Sigmoid colon (tissue), 6 donors: ENCODE measurements at regions not wholly inside any gene's neighbourhood (a gene's known extent, or its start where the extent isn't known, plus 50 kb on each side); places are given as distances from the start of the nearest gene placed in this dataset.

Source experiments
- DNase-seq: peaks from one replicate; pipeline ENCODE4 v3.0.0-alpha.2; 2019
- H3K27ac ChIP-seq, 4 donors: fragments of 200-600 bp; sonication (generic); one replicate each; pipeline ENCODE4 v1.5.1; 2016 to 2019; ENCODE audit warnings: mild to moderate bottlenecking in 1 of 4
- H3K27me3 ChIP-seq, 3 donors: fragments of 200-600 bp; sonication (generic); one replicate each; pipeline ENCODE4 v1.5.1; 2019; ENCODE audit warnings: mild to moderate bottlenecking in 1 of 3
- H3K36me3 ChIP-seq, 4 donors: fragments of 200-600 bp; sonication (generic); one replicate each; pipeline ENCODE4 v1.5.1; 2016 to 2019
- H3K4me1 ChIP-seq, 4 donors: fragments of 200-600 bp; sonication (generic); one replicate each; pipeline ENCODE4 v1.5.1; 2017 to 2019
- H3K4me3 ChIP-seq, 4 donors: fragments of 200-600 bp; sonication (generic); one replicate each; pipeline ENCODE4 v1.5.1; 2017 to 2019; ENCODE audit warnings: mild to moderate bottlenecking in 2 of 4, moderate library complexity in 1 of 4
- H3K9me3 ChIP-seq, 4 donors: fragments of 200-600 bp in 3 of 4; sonication (generic) in 3 of 4; one replicate each; pipeline versions ENCODE4 v1.5.1 to v1.6.1; 2013 to 2019
- EP300 ChIP-seq, 4 donors: sonication (generic); formaldehyde crosslinking; IDR thresholded peaks; one replicate each; pipeline ENCODE4 v1.6.1; 2017; ENCODE audit warnings: antibody characterized with exemption in 4 of 4
- POLR2A ChIP-seq, 2 donors: fragments of 450-650 bp; IDR thresholded peaks; one replicate each; pipeline ENCODE4 v1.6.1; 2016; ENCODE audit warnings: antibody characterized with exemption in 2 of 2, mild to moderate bottlenecking in 2 of 2, moderate library complexity in 2 of 2
- POLR2AphosphoS5 ChIP-seq, 4 donors: sonication (generic); formaldehyde crosslinking; IDR thresholded peaks; one replicate each; pipeline ENCODE4 v1.6.1; 2017; ENCODE audit warnings: antibody characterized with exemption in 4 of 4
- WGBS, 2 donors: extraction: QIAGEN DNeasy Blood & Tissue Kit; methylation state at CpG; one replicate each; pipeline ENCODE4 v1.1.7; 2013; 5-methylcytosine and 5-hydroxymethylcytosine counted together
- intact Hi-C: fragments of 100-400 bp; cut with DNase I; formaldehyde crosslinking; loops from one replicate; pipeline ENCODE4 v1.15.1; 2023
- TF ChIP-seq, protein P1 (sequence below), 4 experiments: fragments of 450-650 bp in 3 of 4; fragments of 200-600 bp in 1 of 4; IDR thresholded peaks; one replicate each; pipeline ENCODE4 v1.5.1; 2016 to 2019; ENCODE audit warnings: antibody characterized with exemption in 4 of 4, mild to moderate bottlenecking in 3 of 4, moderate library complexity in 2 of 4
- donor health status: healthy with polysubstance abuse.
- donor health status: healthy.

DNA sequence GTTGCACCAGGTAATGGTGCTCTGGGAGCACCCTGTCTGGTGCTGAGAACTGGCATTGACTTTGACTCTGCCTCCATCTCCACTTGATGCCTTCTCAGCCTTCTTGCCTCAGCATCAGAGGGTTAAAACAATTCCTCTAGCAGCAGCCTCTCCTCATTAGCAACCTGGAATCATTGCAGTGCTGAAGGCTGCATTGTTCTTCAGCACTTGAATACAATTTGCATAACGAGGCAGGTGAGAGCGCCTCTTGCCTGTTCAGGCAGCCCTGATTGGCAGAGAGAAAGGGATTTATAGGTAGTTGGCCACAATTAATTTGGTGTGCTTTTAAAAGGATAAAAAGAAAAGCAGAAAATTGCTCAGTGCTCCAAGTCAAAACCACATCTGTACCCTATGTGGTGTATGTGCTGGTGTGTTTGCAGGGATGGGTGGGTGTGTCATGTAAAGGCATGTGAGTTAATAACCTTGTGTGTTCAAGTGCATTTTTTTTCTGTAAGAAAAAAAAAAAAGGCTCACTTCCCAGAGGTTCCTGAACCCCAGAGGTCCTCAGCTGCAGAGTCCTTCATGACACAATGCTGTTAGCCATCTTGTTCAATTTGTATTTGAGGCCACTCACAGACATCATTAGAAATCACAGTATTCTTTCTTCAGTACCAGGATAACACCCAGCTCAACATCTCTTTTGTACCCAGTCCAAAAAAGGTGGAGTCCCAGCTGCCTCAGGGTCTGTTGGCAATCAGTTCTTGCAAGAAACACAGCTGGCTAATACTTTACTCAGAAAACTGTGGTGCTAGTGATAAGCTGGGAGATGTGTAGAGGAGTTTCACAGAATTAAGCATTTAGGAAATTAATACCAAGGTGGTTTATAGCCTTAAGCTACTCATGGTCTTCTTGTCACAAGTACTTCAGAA lies 385.6 kb downstream of the GRIN2B start:
- Histone ChIP-seq H3K36me3 (no peaks in the 10 kb centered on the region), H3K27ac (no peak overlapping the region), H3K9me3 (no peaks in the 10 kb centered on the region), H3K4me3 (no peak overlapping the region), H3K4me1 (no peaks in the 10 kb centered on the region), H3K27me3 (no peaks in the 10 kb centered on the region)
- intact Hi-C loops = no loop called here
- WGBS, 2 donors = 89 to 92% methylated on average over 2 of the region's 2 CpGs
- TF ChIP-seq, protein P1, sequence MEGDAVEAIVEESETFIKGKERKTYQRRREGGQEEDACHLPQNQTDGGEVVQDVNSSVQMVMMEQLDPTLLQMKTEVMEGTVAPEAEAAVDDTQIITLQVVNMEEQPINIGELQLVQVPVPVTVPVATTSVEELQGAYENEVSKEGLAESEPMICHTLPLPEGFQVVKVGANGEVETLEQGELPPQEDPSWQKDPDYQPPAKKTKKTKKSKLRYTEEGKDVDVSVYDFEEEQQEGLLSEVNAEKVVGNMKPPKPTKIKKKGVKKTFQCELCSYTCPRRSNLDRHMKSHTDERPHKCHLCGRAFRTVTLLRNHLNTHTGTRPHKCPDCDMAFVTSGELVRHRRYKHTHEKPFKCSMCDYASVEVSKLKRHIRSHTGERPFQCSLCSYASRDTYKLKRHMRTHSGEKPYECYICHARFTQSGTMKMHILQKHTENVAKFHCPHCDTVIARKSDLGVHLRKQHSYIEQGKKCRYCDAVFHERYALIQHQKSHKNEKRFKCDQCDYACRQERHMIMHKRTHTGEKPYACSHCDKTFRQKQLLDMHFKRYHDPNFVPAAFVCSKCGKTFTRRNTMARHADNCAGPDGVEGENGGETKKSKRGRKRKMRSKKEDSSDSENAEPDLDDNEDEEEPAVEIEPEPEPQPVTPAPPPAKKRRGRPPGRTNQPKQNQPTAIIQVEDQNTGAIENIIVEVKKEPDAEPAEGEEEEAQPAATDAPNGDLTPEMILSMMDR (IDR thresholded peaks at IDR 0.05) = no peak
- TF ChIP-seq POLR2AphosphoS5 (IDR thresholded peaks at IDR 0.05) (no peak), EP300 (IDR thresholded peaks at IDR 0.05) (no peak), POLR2A (IDR thresholded peaks at IDR 0.05) (no peak)
- DNase-seq = no peak

DNA sequence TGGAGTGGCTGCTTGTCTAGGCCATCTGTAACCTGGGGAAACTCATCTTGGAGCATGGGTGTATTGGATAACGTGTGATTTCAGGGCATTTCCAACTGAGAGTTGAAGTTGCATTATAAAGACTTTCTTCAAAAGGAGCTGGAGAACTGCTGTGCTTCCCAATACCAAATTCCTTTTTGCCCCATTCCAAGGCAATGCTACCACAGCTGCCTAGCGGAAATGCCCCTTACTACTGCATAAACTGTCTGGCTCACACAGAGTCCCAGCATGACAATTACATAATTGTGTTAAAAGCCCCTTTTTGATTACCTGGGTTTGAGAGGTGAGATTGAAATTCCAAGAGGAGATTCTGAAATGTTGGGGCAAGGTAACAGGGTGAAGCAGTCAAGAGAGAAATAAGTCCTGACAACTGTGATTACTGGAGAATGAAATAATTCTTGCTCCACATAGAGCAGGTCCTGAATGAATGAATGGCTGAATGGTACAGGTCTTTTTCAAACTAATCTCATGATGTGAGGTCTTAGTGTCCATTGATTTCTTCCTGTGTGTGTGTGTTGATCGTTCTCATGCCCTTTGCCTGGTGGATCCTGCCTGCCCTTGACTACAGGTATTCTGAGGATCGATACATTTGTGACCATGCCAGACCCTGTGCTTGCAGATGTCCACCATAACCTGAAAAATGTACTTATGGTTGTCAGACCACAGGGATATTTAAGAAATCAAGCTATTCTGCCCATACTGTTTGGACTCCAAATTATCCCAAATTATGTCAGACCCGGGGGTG lies 386.5 kb downstream of the GRIN2B start:
- Histone ChIP-seq H3K36me3 (no peaks in the 10 kb centered on the region), H3K4me1 (no peaks in the 10 kb centered on the region), H3K4me3 (no peak overlapping the region), H3K9me3 (no peaks in the 10 kb centered on the region), H3K27ac (no peak overlapping the region), H3K27me3 (no peaks in the 10 kb centered on the region)
- DNase-seq = no peak
- 89 to 91% methylated on average over 5 of the region's 5 CpGs for WGBS, 2 donors
- intact Hi-C loops = no loop called here
- no peak for TF ChIP-seq EP300 (IDR thresholded peaks at IDR 0.05)
- TF ChIP-seq POLR2AphosphoS5 (IDR thresholded peaks at IDR 0.05) = no peak

DNA sequence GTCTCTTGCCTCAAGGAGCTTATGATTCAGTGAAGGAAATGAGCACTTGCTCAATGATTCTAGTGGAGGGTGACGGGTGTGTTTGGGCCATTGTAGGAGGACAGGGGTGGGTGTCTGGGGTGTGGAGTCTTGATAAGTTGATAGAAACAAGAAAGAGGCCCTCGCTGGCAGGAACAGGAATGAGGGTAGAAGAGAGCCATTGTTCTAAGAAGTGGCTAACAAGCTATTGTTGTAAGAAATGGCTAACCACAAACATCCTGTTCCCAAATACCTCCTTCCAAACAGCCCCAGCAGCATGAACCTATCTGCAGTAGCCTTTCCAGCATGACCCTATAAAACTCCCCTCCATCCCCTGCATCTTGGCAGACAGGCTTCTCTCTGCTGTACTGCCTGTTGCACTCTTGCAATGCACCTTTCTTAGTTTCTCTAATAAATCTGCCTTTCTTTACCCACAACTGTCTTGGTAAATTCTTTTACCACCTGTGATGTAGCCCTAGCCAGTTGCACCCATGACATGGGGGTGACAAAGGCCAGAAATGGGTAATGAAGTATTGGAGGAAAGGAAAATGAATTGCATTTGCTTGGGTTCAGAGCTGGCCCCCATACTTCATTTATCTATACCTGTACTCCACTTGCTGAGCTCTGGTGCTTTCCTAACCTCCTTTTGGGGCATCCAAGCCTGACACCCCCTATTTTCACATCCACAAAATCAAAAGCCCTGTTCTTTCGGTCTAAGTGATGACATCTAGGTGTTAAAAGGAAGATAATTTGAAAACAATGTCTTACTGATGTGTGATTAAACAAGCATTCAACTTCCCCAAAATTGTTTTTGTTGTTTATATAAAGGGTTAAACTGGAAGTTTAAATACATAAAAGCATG lies 389.1 kb downstream of the GRIN2B start:
- 63 to 86% methylated on average over 3 of the region's 3 CpGs for WGBS, 2 donors
- DNase-seq = no peak
- no peak overlapping the region for H3K4me3 ChIP-seq

DNA sequence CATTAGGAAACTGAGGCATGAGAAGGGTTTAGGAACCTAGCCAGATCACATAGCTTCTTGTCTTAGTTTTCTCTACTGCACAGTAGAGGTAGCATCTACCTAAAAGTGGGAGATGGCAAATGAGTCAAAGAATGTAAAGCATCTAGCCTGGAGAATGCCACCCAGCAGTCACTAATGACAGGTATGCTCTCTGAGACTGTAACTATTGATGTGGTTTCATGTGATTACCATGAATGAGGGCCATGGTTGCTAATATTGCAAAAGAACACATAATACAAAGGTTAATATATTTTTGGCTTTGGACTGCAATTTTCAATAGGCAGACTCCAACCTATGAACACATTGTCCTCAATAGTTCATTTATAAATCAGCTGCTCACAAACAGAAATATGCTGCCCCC lies 389.9 kb downstream of the GRIN2B start:
- H3K27ac ChIP-seq = no peak overlapping the region
- H3K4me3 ChIP-seq = no peak overlapping the region
- H3K4me1 ChIP-seq = no peaks in the 10 kb centered on the region
- intact Hi-C loops = no loop called here
- H3K27me3 ChIP-seq = no peaks in the 10 kb centered on the region
- H3K36me3 ChIP-seq = no peaks in the 10 kb centered on the region
- no peak for DNase-seq
- TF ChIP-seq POLR2A (IDR thresholded peaks at IDR 0.05) (no peak), EP300 (IDR thresholded peaks at IDR 0.05) (no peak), POLR2AphosphoS5 (IDR thresholded peaks at IDR 0.05) (no peak)
- TF ChIP-seq, protein P1 (IDR thresholded peaks at IDR 0.05) = no peak
- no peaks in the 10 kb centered on the region for H3K9me3 ChIP-seq

More for the DNA sequence above, 389.1 kb downstream of the GRIN2B start:
- Histone ChIP-seq H3K27ac (no peak overlapping the region), H3K36me3 (no peaks in the 10 kb centered on the region), H3K9me3 (no peaks in the 10 kb centered on the region), H3K27me3 (no peaks in the 10 kb centered on the region), H3K4me1 (no peaks in the 10 kb centered on the region)
- intact Hi-C loops = no loop called here
- TF ChIP-seq, protein P1 (IDR thresholded peaks at IDR 0.05) = no peak
- TF ChIP-seq POLR2A (IDR thresholded peaks at IDR 0.05) = no peak
- TF ChIP-seq POLR2AphosphoS5 (IDR thresholded peaks at IDR 0.05) = no peak
- TF ChIP-seq EP300 (IDR thresholded peaks at IDR 0.05) = no peak
